DND-41 (cell line): ENCODE measurements at regions not wholly inside any gene's neighbourhood (a gene's known extent, or its start where the extent isn't known, plus 50 kb on each side); places are given as distances from the start of the nearest gene placed in this dataset.

Source experiments
- ATAC-seq: fragments of 200-7000 bp; cut with Tn5 transposase; 3 replicates; pipeline ENCODE4 v1.9.1; 2021; ENCODE audit warnings: low read depth; ENCODE audit not compliant: insufficient read depth
- DNase-seq: peaks from one replicate; pipeline ENCODE4 v3.0.0-alpha.2; 2020
- H2AFZ ChIP-seq: 2 replicates; pipeline ENCODE4 v1.6.0; 2012; ENCODE audit warnings: low read depth, low read length
- H3K27ac ChIP-seq: 2 replicates; pipeline ENCODE4 v1.5.1; 2012; ENCODE audit warnings: low read length, inconsistent platforms
- H3K27me3 ChIP-seq: fragments of 200-600 bp; sonication (generic); 2 replicates; pipeline ENCODE4 v1.6.0; 2012; ENCODE audit warnings: low read length, mild to moderate bottlenecking, inconsistent platforms; ENCODE audit not compliant: insufficient read depth, poor library complexity
- H3K36me3 ChIP-seq: 2 replicates; pipeline ENCODE4 v1.5.1; 2012; ENCODE audit warnings: low read length, inconsistent platforms; ENCODE audit not compliant: insufficient read depth
- H3K4me1 ChIP-seq: 2 replicates; pipeline ENCODE4 v1.5.1; 2012; ENCODE audit warnings: mild to moderate bottlenecking, low read length; ENCODE audit not compliant: insufficient read depth
- H3K4me2 ChIP-seq: 2 replicates; pipeline ENCODE4 v1.6.0; 2012; ENCODE audit warnings: mild to moderate bottlenecking, moderate library complexity, low read length, inconsistent platforms; ENCODE audit not compliant: insufficient read depth
- H3K4me3 ChIP-seq, 2 experiments: fragments of 200-600 bp in 1 of 2; shearing (Covaris generic) in 1 of 2; 2 replicates each; pipeline ENCODE4 v1.5.1; 2012 to 2016; ENCODE audit warnings: inconsistent platforms in 2 of 2, low read length in 2 of 2, mild to moderate bottlenecking in 2 of 2, low read depth in 1 of 2, moderate library complexity in 1 of 2
- H3K79me2 ChIP-seq: 2 replicates; pipeline ENCODE4 v1.6.0; 2012; ENCODE audit warnings: low read length, inconsistent platforms; ENCODE audit not compliant: insufficient read depth
- H3K9ac ChIP-seq: 2 replicates; pipeline ENCODE4 v1.6.0; 2012; ENCODE audit warnings: low read depth, mild to moderate bottlenecking, inconsistent platforms, low read length, moderate library complexity
- H3K9me3 ChIP-seq: 2 replicates; pipeline ENCODE4 v1.5.1; 2012; ENCODE audit warnings: low read length, moderate library complexity, mild to moderate bottlenecking, inconsistent platforms; ENCODE audit not compliant: insufficient read depth, severe bottlenecking
- H4K20me1 ChIP-seq: 2 replicates; pipeline ENCODE4 v1.6.0; 2012; ENCODE audit warnings: low read length; ENCODE audit not compliant: insufficient read depth
- EZH2 ChIP-seq: IDR thresholded peaks from 3 replicates; pipeline ENCODE4 v1.6.1; 2012; ENCODE audit warnings: borderline replicate concordance, low read depth, mild to moderate bottlenecking, moderate library complexity, low read length, inconsistent platforms; ENCODE audit not compliant: severe bottlenecking
- TF ChIP-seq, protein P1 (sequence below): IDR thresholded peaks from 2 replicates; pipeline ENCODE4 v1.5.1; 2012; ENCODE audit warnings: borderline replicate concordance, low read length, moderate library complexity, mild to moderate bottlenecking; ENCODE audit not compliant: poor library complexity, severe bottlenecking; ENCODE audit errors: extremely low read depth

- Histone ChIP-seq H3K9ac (no peak overlapping the region), H4K20me1 (no peaks in the 10 kb centered on the region), H3K4me2 (no peak overlapping the region), H3K36me3 (no peaks in the 10 kb centered on the region), H2AFZ (no peak overlapping the region), H3K9me3 (no peaks in the 10 kb centered on the region), H3K4me1 (no peaks in the 10 kb centered on the region), H3K79me2 (no peaks in the 10 kb centered on the region), H3K27me3 (no peaks in the 10 kb centered on the region), H3K27ac (no peak overlapping the region), H3K4me3 (no peak overlapping the region)
- TF ChIP-seq, protein P1, sequence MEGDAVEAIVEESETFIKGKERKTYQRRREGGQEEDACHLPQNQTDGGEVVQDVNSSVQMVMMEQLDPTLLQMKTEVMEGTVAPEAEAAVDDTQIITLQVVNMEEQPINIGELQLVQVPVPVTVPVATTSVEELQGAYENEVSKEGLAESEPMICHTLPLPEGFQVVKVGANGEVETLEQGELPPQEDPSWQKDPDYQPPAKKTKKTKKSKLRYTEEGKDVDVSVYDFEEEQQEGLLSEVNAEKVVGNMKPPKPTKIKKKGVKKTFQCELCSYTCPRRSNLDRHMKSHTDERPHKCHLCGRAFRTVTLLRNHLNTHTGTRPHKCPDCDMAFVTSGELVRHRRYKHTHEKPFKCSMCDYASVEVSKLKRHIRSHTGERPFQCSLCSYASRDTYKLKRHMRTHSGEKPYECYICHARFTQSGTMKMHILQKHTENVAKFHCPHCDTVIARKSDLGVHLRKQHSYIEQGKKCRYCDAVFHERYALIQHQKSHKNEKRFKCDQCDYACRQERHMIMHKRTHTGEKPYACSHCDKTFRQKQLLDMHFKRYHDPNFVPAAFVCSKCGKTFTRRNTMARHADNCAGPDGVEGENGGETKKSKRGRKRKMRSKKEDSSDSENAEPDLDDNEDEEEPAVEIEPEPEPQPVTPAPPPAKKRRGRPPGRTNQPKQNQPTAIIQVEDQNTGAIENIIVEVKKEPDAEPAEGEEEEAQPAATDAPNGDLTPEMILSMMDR = no peak
- no peak for TF ChIP-seq EZH2
- DNase-seq = no peak
- no peak for ATAC-seq
Observed at GRCh38 chr2:108145557-108146326, 94.0 kb upstream of the SULT1C3 start.

DNA sequence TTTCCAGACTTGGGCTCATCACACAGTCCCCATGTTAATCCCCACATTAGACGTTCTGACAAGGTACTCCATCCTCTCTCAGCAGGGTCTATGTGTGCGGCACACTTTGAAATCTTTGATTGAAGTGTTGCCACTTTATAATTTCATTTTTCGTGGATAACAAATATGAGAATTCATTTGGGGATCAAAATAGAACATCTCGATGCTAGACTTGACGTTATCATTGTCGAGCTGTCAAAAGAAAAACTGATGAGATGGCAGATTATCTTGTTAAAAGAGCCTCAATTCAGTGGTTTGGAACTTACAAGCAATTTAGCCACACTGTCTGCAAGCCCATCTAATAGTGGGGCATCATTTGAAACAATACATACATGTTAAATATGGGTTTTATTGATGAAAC is 91.2 kb upstream of the SULT1C3 start:
- Histone ChIP-seq H3K36me3 (no peaks in the 10 kb centered on the region), H3K4me1 (no peaks in the 10 kb centered on the region), H3K9me3 (no peaks in the 10 kb centered on the region), H3K4me2 (no peak overlapping the region), H4K20me1 (no peaks in the 10 kb centered on the region), H3K9ac (no peak overlapping the region), H2AFZ (no peak overlapping the region), H3K27me3 (no peaks in the 10 kb centered on the region), H3K4me3 (no peak overlapping the region), H3K27ac (no peak overlapping the region), H3K79me2 (no peaks in the 10 kb centered on the region)
- TF ChIP-seq EZH2 = no peak
- TF ChIP-seq, protein P1 = no peak
- DNase-seq (no peak), ATAC-seq (no peak)

GRCh38 chr2:108154366-108155061 is 85.3 kb upstream of the SULT1C3 start:
- no peaks in the 10 kb centered on the region for H3K36me3 ChIP-seq
- no peaks in the 10 kb centered on the region for H3K79me2 ChIP-seq
- no peak overlapping the region for H3K9ac ChIP-seq
- TF ChIP-seq, protein P1 = no peak
- TF ChIP-seq EZH2 = no peak
- DNase-seq (no peak), ATAC-seq (no peak)
- no peak overlapping the region for H3K4me3 ChIP-seq
- H3K4me1 ChIP-seq = no peaks in the 10 kb centered on the region
- no peaks in the 10 kb centered on the region for H4K20me1 ChIP-seq
- no peaks in the 10 kb centered on the region for H3K9me3 ChIP-seq
- no peak overlapping the region for H3K27ac ChIP-seq
- H3K4me2 ChIP-seq = no peak overlapping the region
- H3K27me3 ChIP-seq = no peaks in the 10 kb centered on the region
- H2AFZ ChIP-seq = no peak overlapping the region
